ENCODE measurements at regions not wholly inside any gene's neighbourhood (a gene's known extent, or its start where the extent isn't known, plus 50 kb on each side); places are given as distances from the start of the nearest gene placed in this dataset.

GRCh38 chr2:80893711-80894110, 589.2 kb upstream of the LRRTM1 start:
- H3K4me3 ChIP-seq (ENCODE audit: insufficient read length, low read depth) = no peak overlapping the region
- H3K27me3 ChIP-seq (ENCODE audit: insufficient read depth, insufficient read length) = no peaks in the 10 kb centered on the region
- H3K36me3 ChIP-seq (ENCODE audit: insufficient read depth, insufficient read length, low read length) = no peaks in the 10 kb centered on the region
- DNase-seq (ENCODE audit: low read depth, low spot score) = no peak
- H3K9me3 ChIP-seq (ENCODE audit: insufficient read depth, low read length) = no peaks in the 10 kb centered on the region
- H3K9ac ChIP-seq (ENCODE audit: insufficient read length, low read depth) = no peak overlapping the region
- TF ChIP-seq SUZ12 (IDR thresholded peaks at IDR 0.05; ENCODE audit: extremely low read depth, insufficient read depth, insufficient read length) (no peak), YY1 (IDR thresholded peaks at IDR 0.05; ENCODE audit: insufficient read depth, insufficient read length) (no peak), ZNF274 (IDR thresholded peaks at IDR 0.05; ENCODE audit: low read depth, low read length) (no peak)
- no peaks in the 10 kb centered on the region for H3K4me1 ChIP-seq (ENCODE audit: insufficient read depth, insufficient read length)

- no peak overlapping the region for H3K4me3 ChIP-seq (ENCODE audit: insufficient read length, low read depth)
- no peaks in the 10 kb centered on the region for H3K4me1 ChIP-seq (ENCODE audit: insufficient read depth, insufficient read length)
- TF ChIP-seq SUZ12 (IDR thresholded peaks at IDR 0.05; ENCODE audit: extremely low read depth, insufficient read depth, insufficient read length) (no peak), ZNF274 (IDR thresholded peaks at IDR 0.05; ENCODE audit: low read depth, low read length) (no peak), YY1 (IDR thresholded peaks at IDR 0.05; ENCODE audit: insufficient read depth, insufficient read length) (no peak)
- H3K36me3 ChIP-seq (ENCODE audit: insufficient read depth, insufficient read length, low read length) = no peaks in the 10 kb centered on the region
- H3K9me3 ChIP-seq (ENCODE audit: insufficient read depth, low read length) = no peaks in the 10 kb centered on the region
- no peak overlapping the region for H3K9ac ChIP-seq (ENCODE audit: insufficient read length, low read depth)
- DNase-seq (ENCODE audit: low read depth, low spot score) = no peak
- no peaks in the 10 kb centered on the region for H3K27me3 ChIP-seq (ENCODE audit: insufficient read depth, insufficient read length)
Observed at GRCh38 chr2:80889009-80889408, 584.5 kb upstream of the LRRTM1 start.

- Histone ChIP-seq H3K9me3 (ENCODE audit: insufficient read depth, low read length) (no peaks in the 10 kb centered on the region), H3K4me3 (ENCODE audit: insufficient read length, low read depth) (no peak overlapping the region), H3K36me3 (ENCODE audit: insufficient read depth, insufficient read length, low read length) (no peaks in the 10 kb centered on the region), H3K27me3 (ENCODE audit: insufficient read depth, insufficient read length) (no peaks in the 10 kb centered on the region), H3K4me1 (ENCODE audit: insufficient read depth, insufficient read length) (no peaks in the 10 kb centered on the region), H3K9ac (ENCODE audit: insufficient read length, low read depth) (no peak overlapping the region)
- TF ChIP-seq SUZ12 (IDR thresholded peaks at IDR 0.05; ENCODE audit: extremely low read depth, insufficient read depth, insufficient read length) = no peak
- DNase-seq (ENCODE audit: low read depth, low spot score) = no peak
Observed at GRCh38 chr2:80887841-80888378, 583.4 kb upstream of the LRRTM1 start.

- peak; percentile 35 for DNase-seq (ENCODE audit: low read depth, low spot score)
- Histone ChIP-seq H3K9me3 (ENCODE audit: insufficient read depth, low read length) (no peaks in the 10 kb centered on the region), H3K36me3 (ENCODE audit: insufficient read depth, insufficient read length, low read length) (no peaks in the 10 kb centered on the region), H3K4me1 (ENCODE audit: insufficient read depth, insufficient read length) (no peaks in the 10 kb centered on the region), H3K9ac (ENCODE audit: insufficient read length, low read depth) (no peak overlapping the region), H3K27me3 (ENCODE audit: insufficient read depth, insufficient read length) (no peaks in the 10 kb centered on the region), H3K4me3 (ENCODE audit: insufficient read length, low read depth) (no peak overlapping the region)
- no peak for TF ChIP-seq YY1 (IDR thresholded peaks at IDR 0.05; ENCODE audit: insufficient read depth, insufficient read length)
- no peak for TF ChIP-seq SUZ12 (IDR thresholded peaks at IDR 0.05; ENCODE audit: extremely low read depth, insufficient read depth, insufficient read length)
- no peak for TF ChIP-seq ZNF274 (IDR thresholded peaks at IDR 0.05; ENCODE audit: low read depth, low read length)
Observed at GRCh38 chr2:80874374-80874773, 569.8 kb upstream of the LRRTM1 start.

- Histone ChIP-seq H3K4me3 (ENCODE audit: insufficient read length, low read depth) (no peak overlapping the region), H3K4me1 (ENCODE audit: insufficient read depth, insufficient read length) (no peaks in the 10 kb centered on the region), H3K27me3 (ENCODE audit: insufficient read depth, insufficient read length) (no peaks in the 10 kb centered on the region), H3K9ac (ENCODE audit: insufficient read length, low read depth) (no peak overlapping the region), H3K9me3 (ENCODE audit: insufficient read depth, low read length) (no peaks in the 10 kb centered on the region), H3K36me3 (ENCODE audit: insufficient read depth, insufficient read length, low read length) (no peaks in the 10 kb centered on the region)
- DNase-seq (ENCODE audit: low read depth, low spot score) = no peak
- no peak for TF ChIP-seq SUZ12 (IDR thresholded peaks at IDR 0.05; ENCODE audit: extremely low read depth, insufficient read depth, insufficient read length)
- TF ChIP-seq YY1 (IDR thresholded peaks at IDR 0.05; ENCODE audit: insufficient read depth, insufficient read length) = no peak
- TF ChIP-seq ZNF274 (IDR thresholded peaks at IDR 0.05; ENCODE audit: low read depth, low read length) = no peak
Observed at GRCh38 chr2:80869858-80870438, 565.4 kb upstream of the LRRTM1 start.

- no peak for TF ChIP-seq SUZ12 (IDR thresholded peaks at IDR 0.05; ENCODE audit: extremely low read depth, insufficient read depth, insufficient read length)
- TF ChIP-seq ZNF274 (IDR thresholded peaks at IDR 0.05; ENCODE audit: low read depth, low read length) = no peak
- no peak for TF ChIP-seq YY1 (IDR thresholded peaks at IDR 0.05; ENCODE audit: insufficient read depth, insufficient read length)
- no peak overlapping the region for H3K9ac ChIP-seq (ENCODE audit: insufficient read length, low read depth)
- H3K9me3 ChIP-seq (ENCODE audit: insufficient read depth, low read length) = no peaks in the 10 kb centered on the region
- no peak for DNase-seq (ENCODE audit: low read depth, low spot score)
- H3K36me3 ChIP-seq (ENCODE audit: insufficient read depth, insufficient read length, low read length) = no peaks in the 10 kb centered on the region
- no peaks in the 10 kb centered on the region for H3K27me3 ChIP-seq (ENCODE audit: insufficient read depth, insufficient read length)
- no peak overlapping the region for H3K4me3 ChIP-seq (ENCODE audit: insufficient read length, low read depth)
- H3K4me1 ChIP-seq (ENCODE audit: insufficient read depth, insufficient read length) = peaks cover 4% of the 10 kb centered on the region
Observed at GRCh38 chr2:80863147-80863714, 558.7 kb upstream of the LRRTM1 start.

- no peak overlapping the region for H3K4me3 ChIP-seq (ENCODE audit: insufficient read length, low read depth)
Observed at GRCh38 chr2:80858965-80859364, 554.4 kb upstream of the LRRTM1 start.

More at GRCh38 chr2:80858965-80859364, 554.4 kb upstream of the LRRTM1 start:
- Histone ChIP-seq H3K36me3 (ENCODE audit: insufficient read depth, insufficient read length, low read length) (no peaks in the 10 kb centered on the region), H3K27me3 (ENCODE audit: insufficient read depth, insufficient read length) (no peaks in the 10 kb centered on the region), H3K4me1 (ENCODE audit: insufficient read depth, insufficient read length) (peaks cover 4% of the 10 kb centered on the region), H3K9ac (ENCODE audit: insufficient read length, low read depth) (no peak overlapping the region), H3K9me3 (ENCODE audit: insufficient read depth, low read length) (no peaks in the 10 kb centered on the region)
- TF ChIP-seq SUZ12 (IDR thresholded peaks at IDR 0.05; ENCODE audit: extremely low read depth, insufficient read depth, insufficient read length) (no peak), YY1 (IDR thresholded peaks at IDR 0.05; ENCODE audit: insufficient read depth, insufficient read length) (no peak), ZNF274 (IDR thresholded peaks at IDR 0.05; ENCODE audit: low read depth, low read length) (no peak)
- no peak for DNase-seq (ENCODE audit: low read depth, low spot score)

Data from NT2/D1 (cell line).